ENCODE measurements at regions not wholly inside any gene's neighbourhood (a gene's known extent, or its start where the extent isn't known, plus 50 kb on each side); places are given as distances from the start of the nearest gene placed in this dataset.

GRCh38 chr9:78584589-78584988 lies 287.7 kb downstream of the PSAT1 start:
- no peak overlapping the region for H3K4me3 ChIP-seq
- no peaks in the 10 kb centered on the region for H3K4me1 ChIP-seq
- H3K9me3 ChIP-seq = peaks cover 0 to 7% (median 4%) of the 10 kb centered on the region in 4 donors
- no peak for DNase-seq
- peaks cover 0 to 6% (median 0%) of the 10 kb centered on the region in 3 donors for H3K27me3 ChIP-seq
- intact Hi-C loops (cut with DNase I; ENCODE audit: low total_unique reads) = no loop called here
- no peak overlapping the region for H3K27ac ChIP-seq
- no peak for TF ChIP-seq POLR2AphosphoS5 (IDR thresholded peaks at IDR 0.05)
- no peak for TF ChIP-seq EP300 (IDR thresholded peaks at IDR 0.05)
- no peak for TF ChIP-seq POLR2A (IDR thresholded peaks at IDR 0.05)
- no peak for TF ChIP-seq CTCF (IDR thresholded peaks at IDR 0.05)
- WGBS, 5 donors = 67 to 90% (median 78%) methylated on average over 1 of the region's 1 CpG
- H3K36me3 ChIP-seq = no peaks in the 10 kb centered on the region

GRCh38 chr9:78585909-78586308 lies 289.0 kb downstream of the PSAT1 start:
- H3K27me3 ChIP-seq = peaks cover 0 to 6% (median 0%) of the 10 kb centered on the region in 3 donors
- no peak for DNase-seq
- H3K27ac ChIP-seq = no peak overlapping the region
- no peak overlapping the region for H3K4me3 ChIP-seq
- intact Hi-C loops (cut with DNase I; ENCODE audit: low total_unique reads) = no loop called here
- no peaks in the 10 kb centered on the region for H3K4me1 ChIP-seq
- WGBS, 5 donors = 77 to 86% (median 84%) methylated on average over 1 of the region's 1 CpG
- no peaks in the 10 kb centered on the region for H3K36me3 ChIP-seq
- peaks cover 0 to 7% (median 4%) of the 10 kb centered on the region in 4 donors for H3K9me3 ChIP-seq
- TF ChIP-seq POLR2A (IDR thresholded peaks at IDR 0.05) (no peak), EP300 (IDR thresholded peaks at IDR 0.05) (no peak), POLR2AphosphoS5 (IDR thresholded peaks at IDR 0.05) (no peak), CTCF (IDR thresholded peaks at IDR 0.05) (no peak)

- no peaks in the 10 kb centered on the region for H3K36me3 ChIP-seq
- WGBS, 5 donors = 68 to 83% (median 77%) methylated on average over 1 of the region's 1 CpG
Measured at GRCh38 chr9:78590068-78590467, 293.1 kb downstream of the PSAT1 start.

GRCh38 chr9:78592811-78593210 lies 295.9 kb downstream of the PSAT1 start:
- Histone ChIP-seq H3K4me1 (no peaks in the 10 kb centered on the region), H3K9me3 (peaks cover 0 to 5% (median 0%) of the 10 kb centered on the region in 4 donors), H3K27ac (no peak overlapping the region), H3K36me3 (no peaks in the 10 kb centered on the region), H3K4me3 (no peak overlapping the region), H3K27me3 (peaks cover 0 to 2% (median 0%) of the 10 kb centered on the region in 3 donors)
- no peak for TF ChIP-seq CTCF (IDR thresholded peaks at IDR 0.05)
- TF ChIP-seq POLR2AphosphoS5 (IDR thresholded peaks at IDR 0.05) = no peak
- intact Hi-C loops (cut with DNase I; ENCODE audit: low total_unique reads) = no loop called here
- DNase-seq = no peak

More at GRCh38 chr9:78590068-78590467, 293.1 kb downstream of the PSAT1 start:
- no peak overlapping the region for H3K4me3 ChIP-seq
- H3K9me3 ChIP-seq = peaks cover 0 to 7% (median 4%) of the 10 kb centered on the region in 4 donors
- no peak for DNase-seq
- no peaks in the 10 kb centered on the region for H3K4me1 ChIP-seq
- no peaks in the 10 kb centered on the region for H3K27me3 ChIP-seq
- TF ChIP-seq EP300 (IDR thresholded peaks at IDR 0.05) (no peak), POLR2AphosphoS5 (IDR thresholded peaks at IDR 0.05) (no peak), CTCF (IDR thresholded peaks at IDR 0.05) (no peak), POLR2A (IDR thresholded peaks at IDR 0.05) (no peak)
- no peak overlapping the region for H3K27ac ChIP-seq
- intact Hi-C loops (cut with DNase I; ENCODE audit: low total_unique reads) = no loop called here

Measured in stomach (tissue), 8 donors.